SK-N-SH treated with all-trans-retinoic acid at 6 μM for 48 hours (cell line): ENCODE measurements at regions not wholly inside any gene's neighbourhood (a gene's known extent, or its start where the extent isn't known, plus 50 kb on each side); places are given as distances from the start of the nearest gene placed in this dataset.

Source experiments
- ARNTL ChIP-seq: fragments of 450-650 bp; formaldehyde crosslinking; IDR thresholded peaks from 2 replicates; pipeline ENCODE4 v1.5.0; 2020; ENCODE audit warnings: low read depth, mild to moderate bottlenecking, moderate library complexity, borderline replicate concordance
- CREB5 ChIP-seq: fragments of 250-450 bp; sonication (Bioruptor Pico); IDR thresholded peaks from 2 replicates; pipeline ENCODE4 v1.5.1; 2020; ENCODE audit warnings: low read depth, mild to moderate bottlenecking, moderate library complexity
- CSRNP3 ChIP-seq: fragments of 250-450 bp; sonication (Bioruptor Pico); IDR thresholded peaks from 2 replicates; pipeline ENCODE4 v1.5.1; 2021; ENCODE audit warnings: mild to moderate bottlenecking, moderate library complexity
- ESRRG ChIP-seq: fragments of 250-450 bp; sonication (Bioruptor Pico); IDR thresholded peaks from 2 replicates; pipeline ENCODE4 v1.6.1; 2021; ENCODE audit warnings: mild to moderate bottlenecking
- GLIS3 ChIP-seq: fragments of 250-450 bp; sonication (Bioruptor Pico); IDR thresholded peaks from 2 replicates; pipeline ENCODE4 v1.5.0; 2020; ENCODE audit warnings: mild to moderate bottlenecking, moderate library complexity
- OSR1 ChIP-seq: fragments of 250-450 bp; sonication (Bioruptor Pico); IDR thresholded peaks from 2 replicates; pipeline ENCODE4 v1.8.0; 2022; ENCODE audit warnings: moderate library complexity, mild to moderate bottlenecking, inconsistent platforms
- PATZ1 ChIP-seq: fragments of 250-450 bp; sonication (Bioruptor Pico); IDR thresholded peaks from 2 replicates; pipeline ENCODE4 v1.8.0; 2020; ENCODE audit warnings: mild to moderate bottlenecking, moderate library complexity, borderline replicate concordance
- RARB ChIP-seq: fragments of 250-450 bp; sonication (Bioruptor Pico); IDR thresholded peaks from 2 replicates; pipeline ENCODE4 v1.8.0; 2021; ENCODE audit warnings: mild to moderate bottlenecking, moderate library complexity
- TOX ChIP-seq: fragments of 250-450 bp; sonication (Bioruptor Pico); IDR thresholded peaks from 2 replicates; pipeline ENCODE4 v1.8.0; 2021; ENCODE audit warnings: mild to moderate bottlenecking, moderate library complexity, borderline replicate concordance
- ZFP3 ChIP-seq: fragments of 250-450 bp; sonication (Bioruptor Pico); IDR thresholded peaks from 2 replicates; pipeline ENCODE4 v1.5.0; 2020; ENCODE audit warnings: mild to moderate bottlenecking, moderate library complexity
- ZFP30 ChIP-seq: fragments of 450-650 bp; formaldehyde crosslinking; IDR thresholded peaks from 2 replicates; pipeline ENCODE4 v1.5.0; 2022; ENCODE audit warnings: mild to moderate bottlenecking, moderate library complexity
- ZNF70 ChIP-seq: fragments of 450-650 bp; formaldehyde crosslinking; IDR thresholded peaks from 2 replicates; pipeline ENCODE4 v1.5.0; 2020; ENCODE audit warnings: mild to moderate bottlenecking, moderate library complexity
- ZNF8 ChIP-seq: fragments of 450-650 bp; formaldehyde crosslinking; IDR thresholded peaks from 2 replicates; pipeline ENCODE4 v1.5.0; 2020; ENCODE audit warnings: mild to moderate bottlenecking, moderate library complexity
- TF ChIP-seq, protein P1 (sequence below): fragments of 250-450 bp; sonication (Bioruptor Pico); IDR thresholded peaks from 2 replicates; pipeline ENCODE4 v1.8.0; 2021; ENCODE audit warnings: low read depth, mild to moderate bottlenecking, moderate library complexity, borderline replicate concordance

- no peak for TF ChIP-seq ZFP3
- TF ChIP-seq RARB = no peak
- no peak for TF ChIP-seq GLIS3 (CRISPR knock-in tag)
- no peak for TF ChIP-seq ESRRG (CRISPR knock-in tag)
- no peak for TF ChIP-seq CSRNP3 (CRISPR knock-in tag)
- TF ChIP-seq TOX = no peak
- TF ChIP-seq ARNTL (CRISPR knock-in tag) = no peak
- TF ChIP-seq CREB5 (CRISPR knock-in tag) = no peak
- TF ChIP-seq ZNF8 = no peak
- no peak for TF ChIP-seq PATZ1 (CRISPR knock-in tag)
- TF ChIP-seq ZFP30 = no peak
- no peak for TF ChIP-seq ZNF70
- no peak for TF ChIP-seq OSR1 (CRISPR knock-in tag)
- TF ChIP-seq, protein P1, sequence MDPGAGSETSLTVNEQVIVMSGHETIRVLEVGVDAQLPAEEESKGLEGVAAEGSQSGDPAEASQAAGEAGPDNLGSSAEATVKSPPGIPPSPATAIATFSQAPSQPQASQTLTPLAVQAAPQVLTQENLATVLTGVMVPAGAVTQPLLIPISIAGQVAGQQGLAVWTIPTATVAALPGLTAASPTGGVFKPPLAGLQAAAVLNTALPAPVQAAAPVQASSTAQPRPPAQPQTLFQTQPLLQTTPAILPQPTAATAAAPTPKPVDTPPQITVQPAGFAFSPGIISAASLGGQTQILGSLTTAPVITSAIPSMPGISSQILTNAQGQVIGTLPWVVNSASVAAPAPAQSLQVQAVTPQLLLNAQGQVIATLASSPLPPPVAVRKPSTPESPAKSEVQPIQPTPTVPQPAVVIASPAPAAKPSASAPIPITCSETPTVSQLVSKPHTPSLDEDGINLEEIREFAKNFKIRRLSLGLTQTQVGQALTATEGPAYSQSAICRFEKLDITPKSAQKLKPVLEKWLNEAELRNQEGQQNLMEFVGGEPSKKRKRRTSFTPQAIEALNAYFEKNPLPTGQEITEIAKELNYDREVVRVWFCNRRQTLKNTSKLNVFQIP (CRISPR knock-in tag) = no peak
Observed at GRCh38 chr10:78211561-78212051, 177.9 kb downstream of the RPS24 start.
